Suprapubic skin (tissue), 4 donors: ENCODE measurements at regions not wholly inside any gene's neighbourhood (a gene's known extent, or its start where the extent isn't known, plus 50 kb on each side); places are given as distances from the start of the nearest gene placed in this dataset.
"Not testable (repeated sequence)": the region's sequence is repeated elsewhere in the genome, so short reads cannot be mapped to it uniquely, and the experiment has no call there.

Experiments
- DNase-seq, 2 donors: peaks; one replicate each; pipeline ENCODE4 v3.0.0-alpha.2; 2019; ENCODE audit warnings: low spot score in 2 of 2
- H3K27ac ChIP-seq: fragments of 200-600 bp; sonication (generic); one replicate; pipeline ENCODE4 v1.5.1; 2019
- H3K27me3 ChIP-seq: fragments of 200-600 bp; sonication (generic); one replicate; pipeline ENCODE4 v1.5.1; 2019
- H3K36me3 ChIP-seq: fragments of 200-600 bp; sonication (generic); one replicate; pipeline ENCODE4 v1.5.1; 2019
- H3K4me1 ChIP-seq: fragments of 200-600 bp; sonication (generic); one replicate; pipeline ENCODE4 v1.5.1; 2019
- H3K4me3 ChIP-seq: fragments of 200-600 bp; sonication (generic); one replicate; pipeline ENCODE4 v1.5.1; 2019; ENCODE audit warnings: mild to moderate bottlenecking
- H3K9me3 ChIP-seq: fragments of 200-600 bp; sonication (generic); one replicate; pipeline ENCODE4 v1.5.1; 2019
- CTCF ChIP-seq, 2 donors: fragments of 200-600 bp in 1 of 2; fragments of 450-650 bp in 1 of 2; sonication (generic) in 1 of 2; IDR thresholded peaks; one replicate each; pipeline ENCODE4 v1.5.1; 2016 to 2019; ENCODE audit warnings: antibody characterized with exemption in 2 of 2, mild to moderate bottlenecking in 1 of 2, moderate library complexity in 1 of 2
- EP300 ChIP-seq: sonication (generic); formaldehyde crosslinking; IDR thresholded peaks from one replicate; pipeline ENCODE4 v1.6.1; 2017; ENCODE audit warnings: antibody characterized with exemption
- POLR2A ChIP-seq, 2 donors: fragments of 450-650 bp; IDR thresholded peaks; one replicate each; pipeline ENCODE4 v1.6.1; 2017; ENCODE audit warnings: antibody characterized with exemption in 2 of 2, mild to moderate bottlenecking in 2 of 2, moderate library complexity in 2 of 2
- POLR2AphosphoS5 ChIP-seq, 3 donors: sonication (generic); formaldehyde crosslinking; IDR thresholded peaks; one replicate each; pipeline ENCODE4 v1.6.1; 2017; ENCODE audit warnings: antibody characterized with exemption in 3 of 3
- WGBS: methylation state at CpG from one replicate; pipeline ENCODE4 v1.1.5; 2018; 5-methylcytosine and 5-hydroxymethylcytosine counted together

- peak in 1 of 2 donors; percentile 49 for DNase-seq
- TF ChIP-seq POLR2A (IDR thresholded peaks at IDR 0.05) (no peak), CTCF (IDR thresholded peaks at IDR 0.05) (no peak), EP300 (no peak), POLR2AphosphoS5 (IDR thresholded peaks at IDR 0.05) (no peak)
- H3K4me3 ChIP-seq, result no peak overlapping the region
- no peaks in the 10 kb centered on the region for H3K36me3 ChIP-seq
- no peak overlapping the region for H3K27ac ChIP-seq
- 64% methylated on average over 2 of the region's 8 CpGs for WGBS
- H3K4me1 ChIP-seq, result no peaks in the 10 kb centered on the region
- H3K27me3 ChIP-seq, result no peaks in the 10 kb centered on the region
- H3K9me3 ChIP-seq, result no peaks in the 10 kb centered on the region
Measured at GRCh38 chr10:130354573-130354954, 218.4 kb downstream of the GLRX3 start.

GRCh38 chr10:130354976-130355795 is 219.0 kb downstream of the GLRX3 start:
- Histone ChIP-seq H3K27me3 (no peaks in the 10 kb centered on the region), H3K9me3 (no peaks in the 10 kb centered on the region), H3K36me3 (no peaks in the 10 kb centered on the region), H3K27ac (no peak overlapping the region), H3K4me1 (no peaks in the 10 kb centered on the region), H3K4me3 (no peak overlapping the region)
- peak in 1 of 2 donors; percentile 56 for DNase-seq
- 89% methylated on average over 18 of the region's 20 CpGs for whole genome bisulfite sequencing
- TF ChIP-seq POLR2A (IDR thresholded peaks at IDR 0.05), result no peak
- TF ChIP-seq POLR2AphosphoS5 (IDR thresholded peaks at IDR 0.05), result no peak
- no peak for TF ChIP-seq EP300
- TF ChIP-seq CTCF (IDR thresholded peaks at IDR 0.05), result no peak

DNA sequence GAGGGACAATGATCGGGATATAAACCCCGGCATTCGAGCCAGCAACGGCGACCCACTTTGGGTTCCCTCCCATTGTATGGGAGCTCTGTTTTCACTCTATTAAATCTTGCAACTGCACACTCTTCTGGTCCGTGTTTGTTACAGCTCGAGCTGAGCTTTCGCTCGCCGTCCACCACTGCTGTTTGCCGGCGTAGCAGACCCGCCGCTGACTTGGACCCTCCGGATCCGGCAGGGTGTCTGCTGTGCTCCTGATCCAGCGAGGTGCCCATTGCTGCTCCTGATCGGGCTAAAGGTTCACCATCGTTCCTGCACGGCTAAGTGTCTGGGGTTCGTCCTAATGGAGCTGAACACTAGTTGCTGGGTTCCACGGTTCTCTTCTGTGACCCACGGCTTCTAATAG is 220.2 kb downstream of the GLRX3 start:
- not testable (repeated sequence) for H3K36me3 ChIP-seq, H3K9me3 ChIP-seq, H3K4me3 ChIP-seq, H3K27ac ChIP-seq, H3K4me1 ChIP-seq, H3K27me3 ChIP-seq
- peak in 1 of 2 donors; percentile 50 for DNase-seq
- 87% methylated on average over 22 of the region's 23 CpGs for WGBS

DNA sequence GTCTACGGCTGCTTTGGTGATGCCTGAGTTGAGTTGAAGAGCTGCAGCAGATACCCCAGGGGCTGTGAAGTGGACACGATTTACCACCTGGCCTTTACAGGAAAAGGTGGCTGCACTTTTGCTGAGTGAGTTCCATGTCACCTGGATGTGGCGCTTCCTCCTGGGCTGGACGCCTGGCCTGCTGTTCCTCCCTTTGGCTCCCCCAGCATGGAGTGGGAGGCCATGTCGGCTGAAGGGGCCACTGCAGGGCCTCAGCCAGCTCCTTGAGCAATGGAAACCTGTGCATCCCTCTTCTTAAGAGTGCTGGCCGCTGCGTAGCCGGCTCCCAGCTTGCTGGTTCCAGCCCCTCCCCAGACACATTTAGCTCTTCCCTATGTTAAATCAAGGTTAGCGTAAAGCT is 221.0 kb downstream of the GLRX3 start:
- Histone ChIP-seq H3K27me3 (peaks cover 6% of the 10 kb centered on the region), H3K9me3 (no peaks in the 10 kb centered on the region), H3K4me1 (no peaks in the 10 kb centered on the region), H3K36me3 (no peaks in the 10 kb centered on the region), H3K4me3 (no peak overlapping the region), H3K27ac (no peak overlapping the region)
- peak in 1 of 2 donors; percentile 48 for DNase-seq
- 83% methylated on average over 9 of the region's 9 CpGs for WGBS
- no peak for TF ChIP-seq CTCF (IDR thresholded peaks at IDR 0.05)
- TF ChIP-seq POLR2A (IDR thresholded peaks at IDR 0.05), result no peak
- no peak for TF ChIP-seq POLR2AphosphoS5 (IDR thresholded peaks at IDR 0.05)
- no peak for TF ChIP-seq EP300

DNA sequence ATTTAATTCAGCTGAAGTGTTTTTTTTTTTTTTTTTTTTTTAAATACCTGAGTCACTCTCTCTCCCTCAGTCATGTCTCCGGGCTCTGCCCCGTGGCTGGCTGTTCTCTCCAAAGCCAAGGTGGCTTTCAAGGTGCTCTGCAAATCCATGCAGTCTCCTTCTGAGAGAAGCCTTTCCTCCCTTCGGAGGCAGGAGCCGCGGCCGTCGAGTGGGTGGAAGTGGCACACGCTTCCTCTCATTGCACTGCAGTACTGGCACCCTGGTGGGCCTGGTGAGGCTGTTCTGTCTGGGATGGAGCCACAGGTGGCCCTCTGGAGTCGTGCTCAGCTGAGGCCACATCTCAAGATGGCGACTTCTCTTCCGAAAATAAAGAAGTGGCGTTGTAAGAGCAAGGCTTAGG is 221.8 kb downstream of the GLRX3 start:
- TF ChIP-seq POLR2A (IDR thresholded peaks at IDR 0.05) (no peak), POLR2AphosphoS5 (IDR thresholded peaks at IDR 0.05) (no peak), EP300 (no peak), CTCF (IDR thresholded peaks at IDR 0.05) (no peak)
- DNase-seq, result peak in 1 of 2 donors; percentile 75
- WGBS, result 83% methylated on average over 12 of the region's 12 CpGs

More for the DNA sequence above, 221.8 kb downstream of the GLRX3 start:
- no peaks in the 10 kb centered on the region for H3K4me1 ChIP-seq
- H3K36me3 ChIP-seq, result no peaks in the 10 kb centered on the region
- no peak overlapping the region for H3K4me3 ChIP-seq
- no peaks in the 10 kb centered on the region for H3K9me3 ChIP-seq
- no peak overlapping the region for H3K27ac ChIP-seq
- peaks cover 6% of the 10 kb centered on the region for H3K27me3 ChIP-seq
